SKM-1 treated with dmso at 0.1 percent for 144 hours (cell line): ENCODE measurements at regions not wholly inside any gene's neighbourhood (a gene's known extent, or its start where the extent isn't known, plus 50 kb on each side); places are given as distances from the start of the nearest gene placed in this dataset.

Source experiments
- DNase-seq: peaks from one replicate; lab custom pipeline; 2025; ENCODE audit not compliant: unreplicated experiment; lab: John Stamatoyannopoulos, UW

GRCh38 chr7:51731075-51731474 lies 414.5 kb upstream of the COBL start:
- DNase-seq = no peak

GRCh38 chr7:51727441-51727840 lies 410.8 kb upstream of the COBL start:
- DNase-seq = no peak

GRCh38 chr7:51706851-51707250 lies 390.2 kb upstream of the COBL start:
- no peak for DNase-seq

GRCh38 chr7:51705701-51706100 lies 389.1 kb upstream of the COBL start:
- DNase-seq = no peak

GRCh38 chr7:51702673-51703072 lies 386.1 kb upstream of the COBL start:
- DNase-seq = no peak

- DNase-seq = no peak
These were observed 385.3 kb upstream of the COBL start for GRCh38 chr7:51701935-51702334.

- no peak for DNase-seq
These were observed 384.1 kb upstream of the COBL start for GRCh38 chr7:51700593-51701215.

GRCh38 chr7:51693258-51693657 lies 376.6 kb upstream of the COBL start:
- DNase-seq = no peak

GRCh38 chr7:51689547-51689946 lies 372.9 kb upstream of the COBL start:
- no peak for DNase-seq

GRCh38 chr7:51685794-51686193 lies 369.2 kb upstream of the COBL start:
- no peak for DNase-seq

GRCh38 chr7:51680594-51681399 lies 364.2 kb upstream of the COBL start:
- DNase-seq = no peak

GRCh38 chr7:51679358-51679757 lies 362.7 kb upstream of the COBL start:
- DNase-seq = no peak

- no peak for DNase-seq
These were observed 350.1 kb upstream of the COBL start for GRCh38 chr7:51666751-51667150.

- DNase-seq = no peak
These were observed 349.7 kb upstream of the COBL start for GRCh38 chr7:51666266-51666665.

GRCh38 chr7:51665045-51665780 lies 348.6 kb upstream of the COBL start:
- no peak for DNase-seq

- DNase-seq = no peak
These were observed 343.9 kb upstream of the COBL start for GRCh38 chr7:51660516-51660915.

- no peak for DNase-seq
These were observed 342.1 kb upstream of the COBL start for GRCh38 chr7:51658684-51659083.

- no peak for DNase-seq
These were observed 331.3 kb upstream of the COBL start for GRCh38 chr7:51647931-51648351.

- DNase-seq = no peak
These were observed 330.9 kb upstream of the COBL start for GRCh38 chr7:51647486-51647885.

GRCh38 chr7:51645702-51646298 lies 329.2 kb upstream of the COBL start:
- no peak for DNase-seq

GRCh38 chr7:51645255-51645654 lies 328.6 kb upstream of the COBL start:
- no peak for DNase-seq

GRCh38 chr7:51644216-51644615 lies 327.6 kb upstream of the COBL start:
- DNase-seq = no peak
